Common myeloid progenitor, CD34-positive (primary cell): ENCODE measurements at regions not wholly inside any gene's neighbourhood (a gene's known extent, or its start where the extent isn't known, plus 50 kb on each side); places are given as distances from the start of the nearest gene placed in this dataset.
A peak's percentile ranks its signal among the peaks of the same experiment; 100 is the strongest.

Experiments
- CTCF ChIA-PET: fragments of 350-600 bp; sonication (Branson Sonifier 250); formaldehyde crosslinking; loops from one replicate; lab custom pipeline; 2021; ENCODE audit warnings: antibody characterized with exemption; lab: Charles Lee
- POLR2A ChIA-PET: fragments of 350-600 bp; sonication (Branson Sonifier 250); formaldehyde crosslinking; loops from one replicate; lab custom pipeline; 2021; ENCODE audit warnings: antibody characterized with exemption; lab: Charles Lee
- DNase-seq, 3 donors: peaks; one replicate each; pipeline versions ENCODE4 v3.0.0 to v3.0.0-alpha.2; 2013
- H3K27ac ChIP-seq, 2 experiments: 1 replicate in 1 of 2; 2 replicates in 1 of 2; pipeline ENCODE4 v1.7.0; 2013; ENCODE audit warnings: inconsistent platforms in 2 of 2, low read length in 2 of 2, mild to moderate bottlenecking in 2 of 2, low read depth in 1 of 2, moderate library complexity in 1 of 2; ENCODE audit not compliant: severe bottlenecking in 2 of 2, insufficient read depth in 1 of 2, poor library complexity in 1 of 2
- H3K27me3 ChIP-seq, 5 experiments: replicated peaks in 2 of 5; 1 replicate in 3 of 5; 2 replicates in 2 of 5; pipeline versions ENCODE4 v1.6.1 to v1.7.0; 2013; ENCODE audit warnings: low read length in 4 of 5, mild to moderate bottlenecking in 2 of 5, moderate library complexity in 2 of 5, inconsistent platforms in 1 of 5; ENCODE audit not compliant: insufficient read depth in 5 of 5, control insufficient read depth in 4 of 5
- H3K36me3 ChIP-seq, 4 experiments: 1 replicate in 2 of 4; 2 replicates in 2 of 4; pipeline versions ENCODE4 v1.6.1 to v1.7.0; 2013; ENCODE audit warnings: low read length in 3 of 4, control low read depth in 1 of 4, mild to moderate bottlenecking in 1 of 4; ENCODE audit not compliant: control insufficient read depth in 4 of 4, insufficient read depth in 4 of 4
- H3K4me1 ChIP-seq, 4 experiments: 1 replicate in 3 of 4; 2 replicates in 1 of 4; pipeline versions ENCODE4 v1.6.1 to v1.7.1; 2013; ENCODE audit warnings: low read length in 3 of 4, mild to moderate bottlenecking in 3 of 4, control low read depth in 1 of 4, inconsistent platforms in 1 of 4, moderate library complexity in 1 of 4; ENCODE audit not compliant: control insufficient read depth in 4 of 4, insufficient read depth in 4 of 4; ENCODE audit errors: control extremely low read depth in 1 of 4
- H3K4me3 ChIP-seq, 7 experiments: 1 replicate in 4 of 7; 2 replicates in 3 of 7; pipeline versions ENCODE4 v1.5.1 to v1.7.0; 2013; ENCODE audit warnings: mild to moderate bottlenecking in 7 of 7, low read length in 6 of 7, moderate library complexity in 6 of 7, inconsistent platforms in 2 of 7, low read depth in 2 of 7, control low read depth in 1 of 7; ENCODE audit not compliant: insufficient read depth in 4 of 7, control insufficient read depth in 1 of 7; ENCODE audit errors: extremely low read depth in 1 of 7
- H3K9me3 ChIP-seq, 5 experiments: 1 replicate in 4 of 5; 2 replicates in 1 of 5; pipeline versions ENCODE4 v1.6.1 to v1.7.1; 2013; ENCODE audit warnings: low read length in 4 of 5, mild to moderate bottlenecking in 2 of 5, inconsistent platforms in 1 of 5, low read depth in 1 of 5, moderate library complexity in 1 of 5; ENCODE audit not compliant: control insufficient read depth in 4 of 5, insufficient read depth in 2 of 5; ENCODE audit errors: control extremely low read depth in 1 of 5
- WGBS: methylation state at CpG from one replicate; pipeline ENCODE4 v1.1.5; 2013; ENCODE audit not compliant: insufficient coverage; 5-methylcytosine and 5-hydroxymethylcytosine counted together

GRCh38 chr7:155378580-155378934 is 79.4 kb upstream of the EN2 start:
- no peak overlapping the region for H3K4me3 ChIP-seq
- CTCF ChIA-PET = interaction anchor here (0.8 to 2.7 kb wide), 9 partner anchors 9 to 464 kb away, joined by 3 to 7 read pairs (median 3); no protein-coding TSS in a partner anchor
- peaks cover 37 to 100% (median 71%) of the 10 kb centered on the region in 5 experiments for H3K27me3 ChIP-seq
- WGBS = 15% methylated on average over 6 of the region's 6 CpGs
- H3K27ac ChIP-seq = no peak overlapping the region
- POLR2A ChIA-PET = no interaction called here
- H3K4me1 ChIP-seq = peaks cover 4 to 49% (median 41%) of the 10 kb centered on the region in 4 experiments
- no peaks in the 10 kb centered on the region for H3K9me3 ChIP-seq
- no peak for DNase-seq
- no peaks in the 10 kb centered on the region for H3K36me3 ChIP-seq

- H3K4me3 ChIP-seq = no peak overlapping the region
- peaks cover 37 to 100% (median 71%) of the 10 kb centered on the region in 5 experiments for H3K27me3 ChIP-seq
- H3K9me3 ChIP-seq = no peaks in the 10 kb centered on the region
- POLR2A ChIA-PET = interaction anchor here (0.6 kb wide), 1 partner anchor 1514 kb away, joined by 3 read pairs; no protein-coding TSS in a partner anchor
- H3K27ac ChIP-seq = no peak overlapping the region
- CTCF ChIA-PET = interaction anchor here (0.8 to 2.1 kb wide), 11 partner anchors 10 to 465 kb away, joined by 3 to 6 read pairs (median 3); no protein-coding TSS in a partner anchor
- H3K36me3 ChIP-seq = no peaks in the 10 kb centered on the region
- H3K4me1 ChIP-seq = peaks cover 3 to 43% (median 35%) of the 10 kb centered on the region in 4 experiments
- DNase-seq = no peak
- WGBS = under 1% methylated on average over 9 of the region's 10 CpGs
Observed at GRCh38 chr7:155378959-155379871, 78.7 kb upstream of the EN2 start.

GRCh38 chr7:155380221-155380861 is 77.6 kb upstream of the EN2 start:
- peak; percentile 85 to 87 (median 86) for DNase-seq
- H3K27ac ChIP-seq = no peak overlapping the region
- H3K36me3 ChIP-seq = no peaks in the 10 kb centered on the region
- H3K27me3 ChIP-seq = peaks cover 35 to 100% (median 69%) of the 10 kb centered on the region in 5 experiments
- 3% methylated on average over 14 of the region's 18 CpGs for whole genome bisulfite sequencing
- no peaks in the 10 kb centered on the region for H3K9me3 ChIP-seq
- ChIA-PET CTCF (interaction anchor here (0.7 to 2.1 kb wide), 11 partner anchors 10 to 466 kb away, joined by 3 to 6 read pairs (median 4); no protein-coding TSS in a partner anchor), POLR2A (interaction anchor here (0.6 kb wide), 2 partner anchors 119 to 1513 kb away, joined by 3 read pairs; no protein-coding TSS in a partner anchor)
- peaks cover 3 to 32% (median 24%) of the 10 kb centered on the region in 4 experiments for H3K4me1 ChIP-seq
- H3K4me3 ChIP-seq = no peak overlapping the region

- Histone ChIP-seq H3K27me3 (peaks cover 26 to 100% (median 61%) of the 10 kb centered on the region in 5 experiments), H3K27ac (no peak overlapping the region), H3K36me3 (no peaks in the 10 kb centered on the region), H3K4me1 (peaks cover 0 to 25% (median 20%) of the 10 kb centered on the region in 4 experiments), H3K4me3 (peak overlapping the region in 5 of 7 experiments; percentile 28 to 62 (median 45)), H3K9me3 (no peaks in the 10 kb centered on the region)
- DNase-seq = no peak
- ChIA-PET CTCF (interaction anchor here (0.7 to 1.5 kb wide), 9 partner anchors 10 to 466 kb away, joined by 3 to 5 read pairs (median 3); no protein-coding TSS in a partner anchor), POLR2A (interaction anchor here (0.6 kb wide), 1 partner anchor 118 kb away, joined by 3 read pairs; no protein-coding TSS in a partner anchor)
- 3% methylated on average over 34 of the region's 42 CpGs for WGBS
Observed at GRCh38 chr7:155380976-155381851, 76.7 kb upstream of the EN2 start.

- Histone ChIP-seq H3K4me3 (peak overlapping the region in 6 of 7 experiments; percentile 8 to 62 (median 42)), H3K4me1 (peaks cover 0 to 25% (median 20%) of the 10 kb centered on the region in 4 experiments), H3K9me3 (no peaks in the 10 kb centered on the region), H3K27ac (no peak overlapping the region), H3K36me3 (no peaks in the 10 kb centered on the region), H3K27me3 (peaks cover 17 to 100% (median 54%) of the 10 kb centered on the region in 5 experiments)
- WGBS = 2% methylated on average over 50 of the region's 75 CpGs
- DNase-seq = peak in 2 of 3 donors; percentile 49 to 60
- POLR2A ChIA-PET = no interaction called here
- CTCF ChIA-PET = interaction anchor here (1.2 to 1.7 kb wide), 5 partner anchors 9 to 467 kb away, joined by 3 to 4 read pairs (median 3); no protein-coding TSS in a partner anchor
Observed at GRCh38 chr7:155381852-155382801, 75.8 kb upstream of the EN2 start.
